ENCODE measurements at regions not wholly inside any gene's neighbourhood (a gene's known extent, or its start where the extent isn't known, plus 50 kb on each side); places are given as distances from the start of the nearest gene placed in this dataset.

- TF ChIP-seq POLR2A (IDR thresholded peaks at IDR 0.05; ENCODE audit: low read length) (no peak), GATA1 (IDR thresholded peaks at IDR 0.05; ENCODE audit: low read depth, low read length) (no peak)
These were observed 96.3 kb downstream of the PTPRS start for GRCh38 chr19:5244351-5244750.
